ENCODE measurements at regions not wholly inside any gene's neighbourhood (a gene's known extent, or its start where the extent isn't known, plus 50 kb on each side); places are given as distances from the start of the nearest gene placed in this dataset.
A peak's percentile ranks its signal among the peaks of the same experiment; 100 is the strongest.

GRCh38 chr7:30212701-30213111 lies 71.7 kb upstream of the ZNRF2 start:
- DNase-seq, result no peak

- no peak for DNase-seq
Observed at GRCh38 chr7:30213637-30214036, 70.8 kb upstream of the ZNRF2 start.

DNA sequence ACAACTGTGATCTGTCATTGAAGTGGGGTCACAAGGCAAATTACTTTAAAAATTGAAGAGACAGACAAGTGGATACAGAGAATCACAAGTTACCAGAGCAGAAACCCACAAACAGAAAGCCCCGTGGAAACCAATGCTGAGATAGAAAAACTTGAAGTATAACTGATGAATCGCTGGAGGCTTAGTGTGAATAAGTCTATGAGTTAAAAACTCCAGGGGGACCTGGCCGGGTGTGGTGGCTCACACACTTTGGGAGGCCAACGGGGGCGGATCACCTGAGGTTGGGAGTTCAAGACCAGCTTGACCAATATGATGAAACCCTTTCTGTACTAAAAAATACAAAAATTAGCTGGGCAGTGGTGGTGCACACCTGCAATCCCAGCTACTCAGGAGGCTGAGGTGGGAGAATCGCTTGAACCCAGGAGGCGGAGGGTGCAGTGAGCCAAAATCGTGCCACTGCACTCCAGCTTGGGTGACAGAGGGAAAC lies 69.7 kb upstream of the ZNRF2 start:
- no peak for DNase-seq

DNA sequence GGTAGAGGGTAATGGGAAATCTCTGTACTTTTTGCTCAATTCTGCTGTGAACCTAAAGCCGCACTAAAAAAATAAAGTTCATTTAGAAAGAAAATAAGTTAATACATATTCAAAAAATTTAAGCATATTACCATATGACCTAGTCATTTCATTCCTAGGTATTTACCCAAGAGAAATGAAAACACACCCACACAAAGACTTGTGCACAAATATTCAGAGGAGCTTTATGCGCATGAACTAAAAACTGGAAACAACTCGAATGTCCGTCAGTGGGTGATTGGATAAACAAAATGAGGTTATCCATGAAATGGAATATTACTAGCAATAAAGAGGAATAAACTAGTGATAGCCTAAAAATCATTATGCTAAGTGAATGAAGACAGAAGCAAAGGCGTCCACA lies 62.6 kb upstream of the ZNRF2 start:
- DNase-seq, result no peak

DNA sequence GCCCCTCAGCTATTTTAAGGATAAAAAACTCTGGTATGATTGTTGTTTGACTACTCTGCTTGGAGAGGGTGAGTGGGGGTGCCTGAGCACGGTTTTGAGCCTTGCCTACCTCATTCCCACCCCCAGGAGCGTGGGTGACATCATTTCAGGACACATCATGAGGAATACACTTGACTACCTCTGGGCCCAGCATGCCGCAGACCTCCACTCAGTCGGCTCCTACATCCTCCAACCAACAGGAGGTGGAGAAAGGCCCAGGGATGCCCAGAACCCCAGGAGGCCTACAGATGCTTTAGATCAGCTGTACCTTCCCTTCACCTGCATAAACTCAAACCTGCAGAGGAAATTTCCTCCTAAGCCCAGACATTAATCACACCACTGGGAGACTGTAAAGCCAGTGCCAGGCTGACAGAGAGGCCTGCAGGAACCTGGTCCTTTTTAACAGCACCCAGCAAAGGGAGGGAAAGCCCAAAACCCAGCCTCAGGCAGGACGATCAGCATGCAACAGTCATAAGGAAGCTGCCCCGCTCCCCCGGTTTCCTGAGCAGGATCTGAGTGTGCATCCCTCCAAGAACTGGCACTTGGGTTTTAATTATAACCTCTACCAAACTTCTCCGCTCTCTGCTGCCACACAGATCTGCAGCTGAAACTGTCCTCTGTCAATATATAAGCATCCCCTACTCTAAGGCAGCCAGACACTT lies 61.7 kb upstream of the ZNRF2 start:
- DNase-seq, result no peak

DNA sequence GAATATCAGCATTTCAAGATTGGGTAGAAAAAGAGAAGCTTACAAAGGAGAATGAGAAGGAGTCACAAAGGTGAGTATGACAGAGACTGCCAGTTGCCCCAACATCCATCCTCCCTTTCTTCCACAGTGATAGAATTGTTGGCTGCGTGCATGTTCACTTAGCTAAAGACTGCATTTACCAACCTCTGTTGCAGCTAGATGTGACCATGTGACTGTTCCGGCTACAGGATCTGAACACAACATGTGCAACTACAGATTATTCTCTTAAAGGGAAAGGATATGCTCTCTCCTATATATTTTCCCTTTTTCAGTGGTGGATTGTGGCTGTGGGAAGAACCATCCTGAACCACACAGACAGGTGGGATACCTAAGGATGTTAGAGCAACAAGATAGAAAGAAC lies 60.5 kb upstream of the ZNRF2 start:
- DNase-seq, result no peak

DNA sequence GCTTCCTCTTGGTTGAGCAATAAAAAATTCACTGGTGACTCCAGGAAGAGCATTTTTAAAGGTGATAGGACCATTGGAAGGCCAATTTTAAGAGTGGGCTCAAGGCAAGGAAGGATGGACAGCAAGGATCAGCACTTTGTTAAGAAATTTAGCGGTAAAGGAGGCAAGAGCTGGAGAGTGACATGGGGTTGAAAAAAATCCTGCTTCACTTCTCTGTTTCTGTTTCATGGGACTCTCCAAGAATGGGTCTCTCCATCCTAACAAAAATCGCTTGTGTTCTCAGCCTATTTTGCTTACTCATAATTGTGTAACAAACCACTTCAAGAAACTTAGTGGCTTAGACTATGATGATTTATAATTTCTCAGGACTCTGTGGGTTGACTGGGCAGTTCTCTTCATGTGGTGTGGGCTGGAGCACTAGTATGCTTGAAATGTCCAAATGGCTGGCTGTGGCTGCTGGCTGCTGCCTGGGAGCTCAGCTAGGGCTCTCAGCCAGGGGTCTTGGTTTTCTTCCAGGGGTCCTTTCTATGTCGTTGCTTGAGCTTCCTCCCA lies 59.8 kb upstream of the ZNRF2 start:
- no peak for DNase-seq

GRCh38 chr7:30225863-30226613 lies 58.4 kb upstream of the ZNRF2 start:
- peak; percentile 89 for DNase-seq

GRCh38 chr7:30226614-30227268 lies 57.7 kb upstream of the ZNRF2 start:
- peak; percentile 93 for DNase-seq

GRCh38 chr7:30231271-30231670 lies 53.1 kb upstream of the ZNRF2 start:
- no peak for DNase-seq

DNA sequence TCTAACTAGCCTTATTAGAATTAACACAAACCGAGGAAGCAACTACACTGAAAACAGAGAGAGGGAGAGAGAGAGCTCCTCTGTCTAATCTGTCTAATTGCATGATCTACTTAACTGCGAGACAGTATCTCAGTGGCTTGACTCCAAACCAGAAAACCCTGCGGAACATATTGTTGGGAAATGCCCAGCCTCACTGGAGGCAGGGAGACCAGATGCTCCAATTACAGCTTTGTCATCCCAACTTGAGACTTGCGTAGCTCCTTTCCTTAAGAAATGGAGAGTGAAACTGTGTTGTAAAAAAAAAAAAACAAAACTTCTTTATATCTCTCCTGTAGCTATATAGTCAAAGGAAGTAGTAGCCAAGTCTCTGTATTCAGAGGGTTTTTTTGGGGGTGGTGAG lies 52.0 kb upstream of the ZNRF2 start:
- no peak for DNase-seq

Measured in DMS53 (cell line).